HG02870 (cell line): ENCODE measurements at regions not wholly inside any gene's neighbourhood (a gene's known extent, or its start where the extent isn't known, plus 50 kb on each side); places are given as distances from the start of the nearest gene placed in this dataset.
"Not testable (repeated sequence)": the region's sequence is repeated elsewhere in the genome, so short reads cannot be mapped to it uniquely, and the experiment has no call there.

Source experiments
- ATAC-seq: cut with Tn5 transposase; IDR thresholded peaks from one replicate; pipeline ENCODE4 v1.9.1; 2021; ENCODE audit warnings: mild to moderate bottlenecking, moderate library complexity; ENCODE audit not compliant: unreplicated experiment

GRCh38 chr13:27327633-27328032, 57.0 kb downstream of the RASL11A start:
- ATAC-seq: no peak

GRCh38 chr13:27329210-27329609, 58.6 kb downstream of the RASL11A start:
- ATAC-seq: no peak

- ATAC-seq: no peak
Measured at GRCh38 chr13:27334774-27335435, 64.3 kb downstream of the RASL11A start.

- ATAC-seq: no peak
Measured at GRCh38 chr13:27336014-27336673, 65.5 kb downstream of the RASL11A start.

DNA sequence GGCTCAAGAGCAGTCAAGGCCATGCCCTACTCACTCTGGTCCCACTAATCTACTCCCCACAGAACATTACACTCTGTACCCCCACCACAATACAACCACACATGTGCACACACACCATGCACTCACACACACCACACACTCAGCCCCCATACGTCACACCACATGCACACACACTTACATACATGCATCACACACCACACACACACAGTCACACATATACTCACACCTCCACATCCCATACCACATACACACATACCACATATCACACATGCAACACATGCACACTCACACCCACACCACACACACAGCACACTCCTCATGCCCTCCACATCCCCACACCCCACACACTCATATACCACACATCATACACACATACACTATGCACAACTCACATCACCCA, 67.6 kb downstream of the RASL11A start:
- no peak for ATAC-seq

- ATAC-seq: no peak
Measured at GRCh38 chr13:27338816-27339215, 68.2 kb downstream of the RASL11A start.

GRCh38 chr13:27339299-27339698, 68.7 kb downstream of the RASL11A start:
- no peak for ATAC-seq

- ATAC-seq: no peak
Measured at GRCh38 chr13:27341616-27342015, 71.0 kb downstream of the RASL11A start.

DNA sequence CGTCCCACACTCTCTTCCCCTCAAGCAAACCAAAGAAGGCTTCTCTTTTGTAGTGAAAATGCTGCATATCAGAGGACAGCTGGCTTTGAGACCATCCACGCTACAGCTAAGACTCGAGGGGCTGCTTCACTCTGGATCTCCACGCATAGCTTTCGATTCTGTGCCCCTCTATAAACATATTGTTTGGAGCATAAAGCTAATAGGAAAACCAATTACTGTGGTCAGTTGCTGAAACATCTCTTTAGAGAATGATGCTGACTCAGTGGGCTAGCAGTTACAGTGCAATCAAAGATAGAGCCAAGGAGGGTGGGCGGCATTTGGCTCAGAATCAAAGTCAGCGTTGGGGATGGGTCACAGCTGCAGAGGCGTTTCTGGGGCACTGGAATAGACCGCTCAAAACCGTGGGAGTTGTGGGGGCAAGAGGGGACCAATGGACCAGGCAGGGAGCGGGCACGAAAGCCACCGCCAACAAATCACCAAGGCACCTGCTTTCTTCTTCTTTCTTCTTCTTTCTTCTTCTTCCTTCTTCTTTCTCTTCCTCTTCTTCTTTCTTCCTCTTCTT, 76.7 kb downstream of the RASL11A start:
- no peak for ATAC-seq

DNA sequence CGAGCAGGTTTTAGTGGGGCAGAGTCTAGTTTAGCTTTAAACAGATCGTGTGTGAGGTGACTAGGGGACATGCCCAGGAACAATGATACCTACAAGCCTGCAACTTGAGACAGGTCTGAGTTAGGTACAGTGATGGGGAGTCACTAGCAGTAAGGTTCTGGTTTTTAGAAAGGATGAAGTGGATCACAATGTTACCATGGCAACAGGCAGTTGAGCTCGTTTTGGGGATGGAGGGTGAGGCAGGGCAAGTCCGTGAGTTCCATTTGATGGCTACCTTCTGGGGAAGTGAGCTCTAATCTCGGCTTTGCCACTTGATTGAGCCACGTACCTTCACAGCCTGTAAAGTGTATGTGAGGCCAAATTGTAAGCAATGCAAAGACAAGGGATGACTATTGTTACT, 76.0 kb upstream of the GTF3A start:
- ATAC-seq: no peak

GRCh38 chr13:27349458-27349857, 75.0 kb upstream of the GTF3A start:
- no peak for ATAC-seq

GRCh38 chr13:27350825-27351224, 73.6 kb upstream of the GTF3A start:
- not testable (repeated sequence) for ATAC-seq

DNA sequence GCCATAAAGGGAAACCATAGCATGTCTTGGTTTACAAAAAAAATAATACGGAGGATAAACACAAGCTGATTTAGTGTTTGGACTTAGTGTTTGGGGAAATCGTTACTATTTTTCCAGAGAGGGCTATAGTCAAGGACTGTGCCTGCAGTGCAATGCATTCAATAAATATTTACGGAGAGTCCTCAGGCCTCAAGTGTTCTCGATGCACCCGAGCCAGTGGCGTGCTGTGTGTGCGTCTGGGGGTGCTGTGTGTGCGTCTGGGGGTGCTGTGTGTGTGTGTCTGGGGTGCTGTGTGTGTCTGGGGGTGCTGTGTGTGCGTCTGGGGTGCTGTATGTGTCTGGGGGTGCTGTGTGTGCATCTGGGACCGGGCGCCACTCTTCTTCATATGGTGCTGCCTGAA, 71.7 kb upstream of the GTF3A start:
- peak; percentile 12 for ATAC-seq

GRCh38 chr13:27353166-27353583, 71.2 kb upstream of the GTF3A start:
- peak; percentile 99 for ATAC-seq

DNA sequence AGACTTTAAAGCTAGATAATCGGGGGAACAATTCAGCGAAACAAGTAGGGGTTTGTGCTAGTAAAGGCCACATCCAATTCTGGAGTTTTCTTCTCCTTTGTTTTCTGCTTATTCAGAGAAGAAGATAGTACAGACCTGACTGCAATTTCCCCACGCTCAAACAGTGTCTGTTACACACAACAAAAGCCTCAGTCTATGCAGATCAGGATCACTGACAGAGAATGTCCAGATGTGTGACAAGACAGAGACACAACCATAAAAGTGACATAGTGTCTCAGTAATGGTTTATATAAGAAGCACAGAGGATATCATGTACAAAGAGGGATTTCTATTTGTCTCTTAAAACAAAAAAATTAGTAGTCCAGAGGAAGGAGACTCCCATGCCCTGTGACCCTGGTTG, 70.7 kb upstream of the GTF3A start:
- no peak for ATAC-seq

DNA sequence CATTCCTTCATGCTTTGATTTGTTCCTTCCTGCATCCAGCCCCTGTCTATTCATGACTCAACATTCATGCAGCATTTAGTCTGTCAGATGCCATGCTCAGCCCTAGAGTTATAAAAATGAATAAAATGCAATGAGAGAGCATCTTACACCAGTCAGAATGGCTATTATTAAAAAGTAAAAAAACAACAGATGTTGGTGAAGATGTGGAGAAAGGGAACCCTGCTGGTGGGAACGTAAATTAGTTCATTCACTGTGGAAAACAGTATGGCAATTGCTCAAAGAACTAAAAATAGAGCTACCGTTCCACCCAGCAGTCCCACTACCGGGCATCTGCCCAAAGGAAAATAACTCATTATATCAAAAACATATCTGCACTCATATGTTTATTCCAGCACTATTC, 70.0 kb upstream of the GTF3A start:
- ATAC-seq: no peak

DNA sequence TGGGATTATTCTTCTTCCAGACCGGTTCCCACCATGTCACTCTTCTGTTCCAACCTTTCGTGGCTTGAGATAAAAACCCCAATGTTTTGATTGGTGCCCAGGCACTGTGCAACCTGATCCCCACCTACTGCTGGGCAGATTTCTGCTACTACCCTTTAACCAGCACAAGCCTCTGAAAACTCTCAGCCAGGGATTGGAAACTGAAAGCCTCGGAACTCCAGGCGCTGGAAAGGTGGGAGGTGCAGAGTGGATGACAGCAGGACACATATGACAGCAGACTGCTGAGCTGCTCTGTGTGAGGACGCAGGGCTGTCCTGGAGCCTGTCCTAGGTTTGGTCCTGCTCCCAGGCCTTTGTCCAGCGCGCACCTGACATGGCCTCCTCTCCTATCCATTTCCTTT, 68.5 kb upstream of the GTF3A start:
- ATAC-seq: no peak

- no peak for ATAC-seq
Measured at GRCh38 chr13:27358420-27358819, 66.0 kb upstream of the GTF3A start.

- no peak for ATAC-seq
Measured at GRCh38 chr13:27359199-27359821, 65.1 kb upstream of the GTF3A start.

- no peak for ATAC-seq
Measured at GRCh38 chr13:27360562-27360961, 63.9 kb upstream of the GTF3A start.

GRCh38 chr13:27362064-27362751, 62.2 kb upstream of the GTF3A start:
- peak; percentile 89 for ATAC-seq
